Right hindlimb (tissue), 1 donor: ENCODE measurements at regions not wholly inside any gene's neighbourhood (a gene's known extent, or its start where the extent isn't known, plus 50 kb on each side); places are given as distances from the start of the nearest gene placed in this dataset.

ENCODE experiments used
- DNase-seq: peaks from one replicate; pipeline ENCODE4 v3.0.0-alpha.2; 2018

DNA sequence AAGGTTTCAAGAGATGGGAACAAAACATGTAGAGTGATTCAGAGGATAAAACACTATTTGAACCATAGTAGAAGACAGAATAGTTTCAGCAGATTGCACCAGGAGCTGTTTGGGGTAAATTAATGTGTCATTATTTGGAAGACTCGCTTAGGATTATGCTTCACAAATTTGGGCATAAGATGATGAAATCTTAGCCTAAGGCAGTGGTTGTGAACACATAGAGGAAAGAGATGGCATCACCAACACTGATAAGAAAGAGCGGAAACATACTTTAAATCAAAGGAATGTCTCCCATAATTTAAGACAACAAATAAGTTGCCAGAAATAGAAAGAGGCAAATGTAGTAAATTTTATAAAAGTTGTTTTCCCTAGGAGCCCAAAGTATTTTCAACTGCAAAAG is 66.1 kb upstream of the TBCA start:
- no peak for DNase-seq

DNA sequence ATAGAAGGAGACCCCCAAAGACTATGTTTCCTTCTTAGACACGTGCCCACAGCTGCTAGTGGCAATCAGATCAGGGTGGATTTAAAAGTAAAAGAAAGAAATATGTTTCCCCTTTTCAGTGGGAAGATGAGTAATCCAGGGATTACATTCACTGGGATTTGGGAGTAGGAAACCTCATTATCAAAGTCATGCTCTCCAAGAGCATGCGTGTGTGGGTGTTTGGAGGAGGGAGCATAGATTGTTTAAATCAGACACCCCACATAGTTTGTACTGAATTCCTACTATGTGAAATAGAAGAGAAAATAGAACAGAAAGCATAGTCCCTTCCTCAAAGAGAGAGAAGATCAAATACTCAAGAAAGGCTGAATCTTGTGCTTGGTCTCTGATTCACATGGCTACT is 65.5 kb upstream of the TBCA start:
- no peak for DNase-seq

DNA sequence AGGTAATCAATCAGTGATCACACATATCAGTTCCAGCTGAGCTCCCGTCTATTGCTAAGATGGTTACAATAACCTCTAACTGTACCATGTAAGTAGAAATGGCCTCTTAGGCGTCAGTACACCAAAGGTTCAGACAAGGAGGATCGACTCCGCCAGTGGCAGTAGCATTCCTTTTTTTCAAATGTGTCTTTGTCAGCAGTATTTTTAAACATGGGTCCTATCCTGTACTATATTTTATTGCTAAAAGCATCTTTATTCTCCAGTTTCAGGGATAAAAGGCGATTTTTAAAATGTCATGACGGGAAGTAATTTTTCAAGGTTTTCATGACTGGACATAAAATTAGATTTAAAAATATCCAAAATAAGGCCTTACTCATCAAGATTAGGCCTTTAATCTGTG is 64.8 kb upstream of the TBCA start:
- no peak for DNase-seq

DNA sequence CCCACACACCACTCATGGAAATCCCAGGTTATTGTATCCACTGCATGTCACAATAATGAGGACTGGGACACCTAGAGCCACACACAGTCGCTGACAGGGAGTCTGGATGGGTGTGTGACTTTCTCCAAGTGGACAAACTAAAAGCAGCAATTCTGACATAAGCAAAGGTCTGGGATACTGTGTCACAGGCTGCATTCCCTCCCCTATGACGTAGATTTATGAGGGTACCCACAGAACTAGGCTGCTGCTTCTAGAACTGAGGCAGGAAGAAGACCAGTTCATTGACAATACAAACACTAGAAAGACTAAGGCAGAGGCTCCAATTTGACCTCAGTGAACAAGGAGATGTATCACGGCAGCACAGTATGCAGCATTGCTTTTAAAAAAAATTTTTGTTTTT is 63.6 kb upstream of the TBCA start:
- DNase-seq, result no peak

DNA sequence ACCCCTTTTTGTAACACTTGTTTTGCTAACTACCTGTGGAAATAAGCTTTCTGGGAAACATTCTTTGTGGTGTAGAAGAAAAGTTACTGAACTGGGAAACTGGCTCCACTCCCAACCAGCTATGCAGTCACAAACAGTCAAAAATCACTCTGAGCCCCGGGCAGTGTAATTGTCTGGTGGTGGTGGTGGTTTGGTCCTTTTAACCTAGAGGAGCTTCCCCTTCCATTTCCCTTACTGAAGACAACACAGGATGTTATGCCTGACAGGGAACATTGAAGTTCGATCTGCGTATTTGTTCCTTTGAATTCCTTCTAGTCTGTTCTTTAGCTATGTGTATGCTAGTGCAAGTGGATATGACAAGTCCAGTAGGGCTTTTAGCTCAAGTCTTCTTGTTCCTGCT is 56.8 kb upstream of the TBCA start:
- DNase-seq, result no peak

DNA sequence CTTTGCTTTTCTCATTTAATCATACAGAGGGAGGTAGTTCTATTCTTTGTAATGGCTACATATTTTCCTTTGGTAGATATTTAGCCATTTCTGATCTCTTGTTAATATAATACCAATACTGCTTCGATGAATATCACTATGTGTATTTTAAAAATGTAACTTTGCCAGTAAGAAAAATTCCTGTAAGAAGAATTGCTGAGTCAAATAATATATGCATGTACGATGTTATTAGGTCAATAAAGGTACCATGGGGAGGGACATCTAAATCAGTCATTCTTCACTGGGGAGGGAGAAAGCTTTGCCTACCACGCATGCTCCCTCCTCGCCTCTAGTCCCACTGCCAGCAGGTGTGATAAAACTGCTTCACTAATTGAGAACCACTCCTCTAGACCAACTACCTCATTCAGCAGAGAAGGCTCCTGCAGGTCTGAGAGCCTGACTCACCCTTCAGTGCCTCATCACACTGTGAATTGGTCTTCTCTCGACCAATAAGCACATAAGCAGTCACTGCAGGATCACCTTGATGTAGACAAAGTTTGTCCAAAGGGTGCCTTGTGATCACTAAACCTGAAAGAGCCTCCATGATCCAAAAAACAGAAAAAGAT is 56.1 kb upstream of the TBCA start:
- no peak for DNase-seq

DNA sequence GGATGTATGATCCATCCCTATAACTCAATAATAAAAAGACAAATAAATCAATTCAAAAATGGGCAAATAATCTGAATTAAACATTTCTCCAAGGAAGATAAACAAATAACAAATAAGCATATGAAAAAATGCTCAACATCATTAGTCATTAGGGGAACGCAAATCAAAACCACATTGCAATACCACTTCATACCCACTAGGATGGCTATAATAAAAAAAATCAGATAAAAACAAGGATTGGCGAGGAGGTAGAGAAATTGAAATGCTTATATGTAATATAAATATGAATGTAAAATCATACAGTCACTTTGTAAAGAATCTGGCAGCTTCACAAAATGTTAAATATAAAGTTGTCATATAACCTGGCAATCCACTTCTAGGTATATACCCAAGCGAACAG is 52.3 kb upstream of the TBCA start:
- no peak for DNase-seq
